Fibroblast of lung (primary cell): ENCODE measurements at regions not wholly inside any gene's neighbourhood (a gene's known extent, or its start where the extent isn't known, plus 50 kb on each side); places are given as distances from the start of the nearest gene placed in this dataset.

Experiments used
- DNase-seq, 2 donors: peaks; one replicate each; pipeline versions ENCODE4 v3.0.0 to v3.0.0-alpha.2; 2010; ENCODE audit warnings: low read depth in 2 of 2
- H2AFZ ChIP-seq: 2 replicates; pipeline ENCODE4 v1.5.1; 2012; ENCODE audit warnings: low read length, control low read depth, inconsistent platforms
- H3K27ac ChIP-seq: 2 replicates; pipeline ENCODE4 v1.5.1; 2011; ENCODE audit warnings: low read length, control low read depth; ENCODE audit not compliant: insufficient read depth
- H3K27me3 ChIP-seq: 2 replicates; pipeline ENCODE4 v1.5.1; 2011; ENCODE audit warnings: mild to moderate bottlenecking, low read length; ENCODE audit not compliant: control insufficient read depth, insufficient read depth
- H3K36me3 ChIP-seq: 2 replicates; pipeline ENCODE4 v1.5.1; 2011; ENCODE audit warnings: low read length; ENCODE audit not compliant: control insufficient read depth, insufficient read depth
- H3K4me1 ChIP-seq: 2 replicates; pipeline ENCODE4 v1.5.1; 2011; ENCODE audit warnings: low read length; ENCODE audit not compliant: control insufficient read depth, insufficient read depth; ENCODE audit errors: extremely low read depth
- H3K4me2 ChIP-seq: 2 replicates; pipeline ENCODE4 v1.5.1; 2011; ENCODE audit warnings: low read length, control low read depth; ENCODE audit not compliant: insufficient read depth; ENCODE audit errors: extremely low read depth
- H3K4me3 ChIP-seq, 4 experiments: fragments of 200-600 bp in 1 of 4; sonication (generic) in 1 of 4; replicated peaks in 1 of 4; 2 replicates each; pipeline ENCODE4 v1.5.1; 2011 to 2016; ENCODE audit warnings: low read length in 4 of 4, low read depth in 3 of 4, mild to moderate bottlenecking in 3 of 4, control low read depth in 2 of 4, inconsistent platforms in 1 of 4, mixed read lengths in 1 of 4; ENCODE audit not compliant: insufficient read depth in 1 of 4; ENCODE audit errors: control extremely low read depth in 1 of 4
- H3K79me2 ChIP-seq: 2 replicates; pipeline ENCODE4 v1.5.1; 2012; ENCODE audit warnings: mild to moderate bottlenecking, low read length, inconsistent platforms; ENCODE audit not compliant: control insufficient read depth, insufficient read depth
- H3K9ac ChIP-seq: 2 replicates; pipeline ENCODE4 v1.5.1; 2011; ENCODE audit warnings: mild to moderate bottlenecking, low read length, control low read depth; ENCODE audit not compliant: insufficient read depth
- H3K9me3 ChIP-seq: 2 replicates; pipeline ENCODE4 v1.5.1; 2012; ENCODE audit warnings: low read depth, low read length; ENCODE audit not compliant: control insufficient read depth, insufficient read depth
- H4K20me1 ChIP-seq: 2 replicates; pipeline ENCODE4 v1.5.1; 2011; ENCODE audit warnings: low read length; ENCODE audit not compliant: control insufficient read depth, insufficient read depth; ENCODE audit errors: extremely low read depth
- CTCF ChIP-seq, 2 donors: IDR thresholded peaks in 1 of 2; conservative IDR thresholded peaks in 1 of 2; 1 replicate in 1 of 2; 2 replicates in 1 of 2; pipeline ENCODE4 v1.5.1; 2011 to 2012; ENCODE audit warnings: low read length in 2 of 2, control low read depth in 1 of 2, inconsistent platforms in 1 of 2, low read depth in 1 of 2, mild to moderate bottlenecking in 1 of 2
- EZH2 ChIP-seq: IDR thresholded peaks from 2 replicates; pipeline ENCODE4 v1.5.1; 2012; ENCODE audit warnings: low read length, control low read depth, mild to moderate bottlenecking; ENCODE audit errors: missing control alignments

GRCh38 chr14:21825845-21826244, 152.2 kb upstream of the OR4E1 start:
- H3K9ac ChIP-seq: no peak overlapping the region
- H3K4me2 ChIP-seq: no peak overlapping the region
- TF ChIP-seq EZH2: no peak
- no peak for TF ChIP-seq CTCF (conservative IDR thresholded peaks at IDR 0.05 in 1 of 2, IDR thresholded peaks at IDR 0.05 in 1 of 2; ENCODE audit: low read depth in 1 of 2, low read length in 2 of 2)
- H3K79me2 ChIP-seq: no peaks in the 10 kb centered on the region
- H4K20me1 ChIP-seq: no peaks in the 10 kb centered on the region
- H3K27ac ChIP-seq: no peak overlapping the region
- no peaks in the 10 kb centered on the region for H3K36me3 ChIP-seq
- no peak for DNase-seq
- no peak overlapping the region for H2AFZ ChIP-seq
- no peaks in the 10 kb centered on the region for H3K4me1 ChIP-seq
- no peaks in the 10 kb centered on the region for H3K9me3 ChIP-seq
- no peak overlapping the region for H3K4me3 ChIP-seq
- H3K27me3 ChIP-seq: no peaks in the 10 kb centered on the region

GRCh38 chr14:21825149-21825743, 151.6 kb upstream of the OR4E1 start:
- no peak for DNase-seq

GRCh38 chr14:21822109-21822508, 148.5 kb upstream of the OR4E1 start:
- H2AFZ ChIP-seq: no peak overlapping the region
- DNase-seq: no peak
- H3K4me3 ChIP-seq: no peak overlapping the region
- no peak overlapping the region for H3K27ac ChIP-seq
- H3K4me2 ChIP-seq: no peak overlapping the region
- no peaks in the 10 kb centered on the region for H3K36me3 ChIP-seq
- TF ChIP-seq EZH2: no peak
- TF ChIP-seq CTCF (conservative IDR thresholded peaks at IDR 0.05 in 1 of 2, IDR thresholded peaks at IDR 0.05 in 1 of 2; ENCODE audit: low read depth in 1 of 2, low read length in 2 of 2): no peak
- no peaks in the 10 kb centered on the region for H3K4me1 ChIP-seq
- H4K20me1 ChIP-seq: no peaks in the 10 kb centered on the region
- no peaks in the 10 kb centered on the region for H3K27me3 ChIP-seq
- H3K9me3 ChIP-seq: no peaks in the 10 kb centered on the region
- no peaks in the 10 kb centered on the region for H3K79me2 ChIP-seq
- no peak overlapping the region for H3K9ac ChIP-seq

More at GRCh38 chr14:21825149-21825743, 151.6 kb upstream of the OR4E1 start:
- Histone ChIP-seq H4K20me1 (no peaks in the 10 kb centered on the region), H3K27ac (no peak overlapping the region), H3K27me3 (no peaks in the 10 kb centered on the region), H3K36me3 (no peaks in the 10 kb centered on the region), H3K79me2 (no peaks in the 10 kb centered on the region), H3K9me3 (no peaks in the 10 kb centered on the region), H3K4me1 (no peaks in the 10 kb centered on the region), H3K4me2 (no peak overlapping the region), H3K4me3 (no peak overlapping the region), H3K9ac (no peak overlapping the region), H2AFZ (no peak overlapping the region)
- peak in 1 of 2 donors; percentile 19 for TF ChIP-seq CTCF (conservative IDR thresholded peaks at IDR 0.05 in 1 of 2, IDR thresholded peaks at IDR 0.05 in 1 of 2; ENCODE audit: low read depth in 1 of 2, low read length in 2 of 2)
- TF ChIP-seq EZH2: no peak
